Fibroblast of lung (primary cell): ENCODE measurements at regions not wholly inside any gene's neighbourhood (a gene's known extent, or its start where the extent isn't known, plus 50 kb on each side); places are given as distances from the start of the nearest gene placed in this dataset.

Source experiments
- DNase-seq, 2 donors: peaks; one replicate each; pipeline versions ENCODE4 v3.0.0 to v3.0.0-alpha.2; 2010; ENCODE audit warnings: low read depth in 2 of 2
- H2AFZ ChIP-seq: 2 replicates; pipeline ENCODE4 v1.5.1; 2012; ENCODE audit warnings: low read length, control low read depth, inconsistent platforms
- H3K27ac ChIP-seq: 2 replicates; pipeline ENCODE4 v1.5.1; 2011; ENCODE audit warnings: low read length, control low read depth; ENCODE audit not compliant: insufficient read depth
- H3K27me3 ChIP-seq: 2 replicates; pipeline ENCODE4 v1.5.1; 2011; ENCODE audit warnings: mild to moderate bottlenecking, low read length; ENCODE audit not compliant: control insufficient read depth, insufficient read depth
- H3K36me3 ChIP-seq: 2 replicates; pipeline ENCODE4 v1.5.1; 2011; ENCODE audit warnings: low read length; ENCODE audit not compliant: control insufficient read depth, insufficient read depth
- H3K4me1 ChIP-seq: 2 replicates; pipeline ENCODE4 v1.5.1; 2011; ENCODE audit warnings: low read length; ENCODE audit not compliant: control insufficient read depth, insufficient read depth; ENCODE audit errors: extremely low read depth
- H3K4me2 ChIP-seq: 2 replicates; pipeline ENCODE4 v1.5.1; 2011; ENCODE audit warnings: low read length, control low read depth; ENCODE audit not compliant: insufficient read depth; ENCODE audit errors: extremely low read depth
- H3K4me3 ChIP-seq, 4 experiments: fragments of 200-600 bp in 1 of 4; sonication (generic) in 1 of 4; replicated peaks in 1 of 4; 2 replicates each; pipeline ENCODE4 v1.5.1; 2011 to 2016; ENCODE audit warnings: low read length in 4 of 4, low read depth in 3 of 4, mild to moderate bottlenecking in 3 of 4, control low read depth in 2 of 4, inconsistent platforms in 1 of 4, mixed read lengths in 1 of 4; ENCODE audit not compliant: insufficient read depth in 1 of 4; ENCODE audit errors: control extremely low read depth in 1 of 4
- H3K79me2 ChIP-seq: 2 replicates; pipeline ENCODE4 v1.5.1; 2012; ENCODE audit warnings: mild to moderate bottlenecking, low read length, inconsistent platforms; ENCODE audit not compliant: control insufficient read depth, insufficient read depth
- H3K9ac ChIP-seq: 2 replicates; pipeline ENCODE4 v1.5.1; 2011; ENCODE audit warnings: mild to moderate bottlenecking, low read length, control low read depth; ENCODE audit not compliant: insufficient read depth
- H3K9me3 ChIP-seq: 2 replicates; pipeline ENCODE4 v1.5.1; 2012; ENCODE audit warnings: low read depth, low read length; ENCODE audit not compliant: control insufficient read depth, insufficient read depth
- H4K20me1 ChIP-seq: 2 replicates; pipeline ENCODE4 v1.5.1; 2011; ENCODE audit warnings: low read length; ENCODE audit not compliant: control insufficient read depth, insufficient read depth; ENCODE audit errors: extremely low read depth
- EZH2 ChIP-seq: IDR thresholded peaks from 2 replicates; pipeline ENCODE4 v1.5.1; 2012; ENCODE audit warnings: low read length, control low read depth, mild to moderate bottlenecking; ENCODE audit errors: missing control alignments
- TF ChIP-seq, protein P1 (sequence below), 2 donors: IDR thresholded peaks in 1 of 2; conservative IDR thresholded peaks in 1 of 2; 1 replicate in 1 of 2; 2 replicates in 1 of 2; pipeline ENCODE4 v1.5.1; 2011 to 2012; ENCODE audit warnings: low read length in 2 of 2, control low read depth in 1 of 2, inconsistent platforms in 1 of 2, low read depth in 1 of 2, mild to moderate bottlenecking in 1 of 2

- no peaks in the 10 kb centered on the region for H3K79me2 ChIP-seq
- H4K20me1 ChIP-seq = no peaks in the 10 kb centered on the region
- H3K27me3 ChIP-seq = no peaks in the 10 kb centered on the region
- no peak overlapping the region for H3K4me2 ChIP-seq
- H3K27ac ChIP-seq = no peak overlapping the region
- no peaks in the 10 kb centered on the region for H3K4me1 ChIP-seq
- H2AFZ ChIP-seq = no peak overlapping the region
- DNase-seq = no peak
- TF ChIP-seq, protein P1, sequence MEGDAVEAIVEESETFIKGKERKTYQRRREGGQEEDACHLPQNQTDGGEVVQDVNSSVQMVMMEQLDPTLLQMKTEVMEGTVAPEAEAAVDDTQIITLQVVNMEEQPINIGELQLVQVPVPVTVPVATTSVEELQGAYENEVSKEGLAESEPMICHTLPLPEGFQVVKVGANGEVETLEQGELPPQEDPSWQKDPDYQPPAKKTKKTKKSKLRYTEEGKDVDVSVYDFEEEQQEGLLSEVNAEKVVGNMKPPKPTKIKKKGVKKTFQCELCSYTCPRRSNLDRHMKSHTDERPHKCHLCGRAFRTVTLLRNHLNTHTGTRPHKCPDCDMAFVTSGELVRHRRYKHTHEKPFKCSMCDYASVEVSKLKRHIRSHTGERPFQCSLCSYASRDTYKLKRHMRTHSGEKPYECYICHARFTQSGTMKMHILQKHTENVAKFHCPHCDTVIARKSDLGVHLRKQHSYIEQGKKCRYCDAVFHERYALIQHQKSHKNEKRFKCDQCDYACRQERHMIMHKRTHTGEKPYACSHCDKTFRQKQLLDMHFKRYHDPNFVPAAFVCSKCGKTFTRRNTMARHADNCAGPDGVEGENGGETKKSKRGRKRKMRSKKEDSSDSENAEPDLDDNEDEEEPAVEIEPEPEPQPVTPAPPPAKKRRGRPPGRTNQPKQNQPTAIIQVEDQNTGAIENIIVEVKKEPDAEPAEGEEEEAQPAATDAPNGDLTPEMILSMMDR (conservative IDR thresholded peaks at IDR 0.05 in 1 of 2, IDR thresholded peaks at IDR 0.05 in 1 of 2; ENCODE audit: low read depth in 1 of 2, low read length in 2 of 2) = no peak
- no peak for TF ChIP-seq EZH2
- H3K36me3 ChIP-seq = no peaks in the 10 kb centered on the region
- H3K9ac ChIP-seq = no peak overlapping the region
- no peaks in the 10 kb centered on the region for H3K9me3 ChIP-seq
- H3K4me3 ChIP-seq = no peak overlapping the region
These were observed 117.0 kb downstream of the TFAP2A start for GRCh38 chr6:10297832-10298231.

GRCh38 chr6:10278746-10279145, 136.1 kb downstream of the TFAP2A start:
- Histone ChIP-seq H3K27me3 (no peaks in the 10 kb centered on the region), H3K27ac (no peak overlapping the region), H3K36me3 (no peaks in the 10 kb centered on the region), H3K4me2 (no peak overlapping the region), H3K79me2 (no peaks in the 10 kb centered on the region), H3K4me3 (no peak overlapping the region), H3K9ac (no peak overlapping the region), H4K20me1 (no peaks in the 10 kb centered on the region), H3K9me3 (no peaks in the 10 kb centered on the region), H2AFZ (no peak overlapping the region), H3K4me1 (no peaks in the 10 kb centered on the region)
- no peak for DNase-seq
- TF ChIP-seq EZH2 = no peak
- TF ChIP-seq, protein P1 (conservative IDR thresholded peaks at IDR 0.05 in 1 of 2, IDR thresholded peaks at IDR 0.05 in 1 of 2; ENCODE audit: low read depth in 1 of 2, low read length in 2 of 2) = no peak

DNA sequence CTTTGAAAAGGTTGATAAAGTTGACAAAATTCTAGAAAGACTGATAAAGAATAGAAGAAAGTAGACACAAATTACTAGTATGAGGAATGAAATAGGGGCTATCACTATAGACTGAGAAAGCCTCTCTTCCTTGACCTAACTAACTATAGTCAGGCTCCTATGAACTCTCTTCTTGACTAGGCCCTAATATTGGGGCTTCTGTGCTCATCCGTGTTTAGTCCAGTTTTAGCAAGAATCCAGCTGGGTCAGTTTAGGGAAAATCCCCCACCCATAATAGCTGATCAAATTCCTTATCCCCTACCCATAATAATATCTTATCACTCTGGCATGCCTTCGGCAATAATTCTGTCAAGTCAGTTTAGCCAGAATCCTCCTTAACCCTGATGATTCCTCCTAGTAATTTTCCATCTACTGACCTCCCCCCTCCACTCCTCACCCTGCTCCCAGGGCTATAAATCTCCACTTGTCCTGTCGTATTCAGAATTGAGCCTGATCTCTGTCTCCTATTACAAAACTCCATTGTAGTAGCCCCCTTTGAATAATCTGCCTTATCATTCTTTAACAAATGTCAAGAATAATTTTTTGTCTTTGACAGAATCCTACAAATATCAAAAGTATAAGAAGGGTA, 138.1 kb downstream of the TFAP2A start:
- H3K9ac ChIP-seq = no peak overlapping the region
- no peak for TF ChIP-seq EZH2
- TF ChIP-seq, protein P1 (conservative IDR thresholded peaks at IDR 0.05 in 1 of 2, IDR thresholded peaks at IDR 0.05 in 1 of 2; ENCODE audit: low read depth in 1 of 2, low read length in 2 of 2) = no peak

More for the DNA sequence above, 138.1 kb downstream of the TFAP2A start:
- H3K4me3 ChIP-seq = no peak overlapping the region
- H3K79me2 ChIP-seq = no peaks in the 10 kb centered on the region
- no peak overlapping the region for H3K4me2 ChIP-seq
- no peaks in the 10 kb centered on the region for H3K27me3 ChIP-seq
- H2AFZ ChIP-seq = no peak overlapping the region
- no peak overlapping the region for H3K27ac ChIP-seq
- H3K4me1 ChIP-seq = no peaks in the 10 kb centered on the region
- DNase-seq = no peak
- H3K36me3 ChIP-seq = no peaks in the 10 kb centered on the region
- no peaks in the 10 kb centered on the region for H3K9me3 ChIP-seq
- no peaks in the 10 kb centered on the region for H4K20me1 ChIP-seq
